ENCODE measurements at regions not wholly inside any gene's neighbourhood (a gene's known extent, or its start where the extent isn't known, plus 50 kb on each side); places are given as distances from the start of the nearest gene placed in this dataset.
"Not testable (repeated sequence)": the region's sequence is repeated elsewhere in the genome, so short reads cannot be mapped to it uniquely, and the experiment has no call there.

GRCh38 chr12:9304540-9304939, 96.3 kb upstream of the PZP start:
- DNase-seq = not testable (repeated sequence)

- DNase-seq = not testable (repeated sequence)
These were observed 87.7 kb upstream of the PZP start for GRCh38 chr12:9295872-9296271.

GRCh38 chr12:9294072-9294620, 86.0 kb upstream of the PZP start:
- not testable (repeated sequence) for DNase-seq

GRCh38 chr12:9293391-9293790, 85.2 kb upstream of the PZP start:
- not testable (repeated sequence) for DNase-seq

- not testable (repeated sequence) for DNase-seq
These were observed 81.8 kb upstream of the PZP start for GRCh38 chr12:9289984-9290383.

- DNase-seq = not testable (repeated sequence)
These were observed 76.5 kb upstream of the PZP start for GRCh38 chr12:9284724-9285123.

GRCh38 chr12:9284197-9284596, 76.0 kb upstream of the PZP start:
- not testable (repeated sequence) for DNase-seq

- peak; percentile 71 for DNase-seq
These were observed 75.3 kb upstream of the PZP start for GRCh38 chr12:9283346-9284095.

GRCh38 chr12:9276990-9277389, 68.8 kb upstream of the PZP start:
- no peak for DNase-seq

- DNase-seq = no peak
These were observed 65.1 kb upstream of the PZP start for GRCh38 chr12:9273276-9273675.

GRCh38 chr12:9271875-9272274, 63.7 kb upstream of the PZP start:
- no peak for DNase-seq

GRCh38 chr12:9264546-9264945, 56.4 kb upstream of the PZP start:
- no peak for DNase-seq

- DNase-seq = no peak
These were observed 52.7 kb upstream of the PZP start for GRCh38 chr12:9260931-9261330.

- no peak for DNase-seq
These were observed 50.5 kb upstream of the PZP start for GRCh38 chr12:9258676-9259075.

All from NCI-H2029 treated with DMSO at 0.1 percent for 48 hours (cell line).